CD4-positive, alpha-beta T cell treated with Interferon gamma for 1 hour (primary cell): ENCODE measurements at regions not wholly inside any gene's neighbourhood (a gene's known extent, or its start where the extent isn't known, plus 50 kb on each side); places are given as distances from the start of the nearest gene placed in this dataset.

Experiments
- DNase-seq: peaks from one replicate; pipeline ENCODE4 v3.0.0-alpha.2; 2020

GRCh38 chr2:5921081-5921642, 229.0 kb downstream of the SOX11 start:
- DNase-seq: no peak

- no peak for DNase-seq
Measured at GRCh38 chr2:5923957-5924945, 232.1 kb downstream of the SOX11 start.

DNA sequence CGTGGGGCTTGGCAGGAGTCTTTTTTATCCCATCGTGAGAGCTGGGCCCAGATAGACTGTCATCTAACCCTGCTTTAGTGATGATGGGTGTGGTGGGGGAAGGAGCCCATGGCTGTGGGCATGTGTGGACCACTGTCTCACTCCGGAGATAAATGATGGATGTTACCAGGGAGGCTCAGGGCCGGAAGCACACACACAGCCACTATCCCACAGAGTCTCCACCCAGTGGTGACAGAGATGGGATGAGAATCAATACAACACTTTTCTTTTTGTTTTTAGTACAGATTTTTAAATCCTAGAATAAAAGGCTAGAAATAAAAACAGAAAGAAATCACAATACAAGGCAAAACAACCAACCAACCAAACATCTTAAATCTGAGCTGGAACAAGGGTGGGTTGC, 233.4 kb downstream of the SOX11 start:
- DNase-seq: no peak

DNA sequence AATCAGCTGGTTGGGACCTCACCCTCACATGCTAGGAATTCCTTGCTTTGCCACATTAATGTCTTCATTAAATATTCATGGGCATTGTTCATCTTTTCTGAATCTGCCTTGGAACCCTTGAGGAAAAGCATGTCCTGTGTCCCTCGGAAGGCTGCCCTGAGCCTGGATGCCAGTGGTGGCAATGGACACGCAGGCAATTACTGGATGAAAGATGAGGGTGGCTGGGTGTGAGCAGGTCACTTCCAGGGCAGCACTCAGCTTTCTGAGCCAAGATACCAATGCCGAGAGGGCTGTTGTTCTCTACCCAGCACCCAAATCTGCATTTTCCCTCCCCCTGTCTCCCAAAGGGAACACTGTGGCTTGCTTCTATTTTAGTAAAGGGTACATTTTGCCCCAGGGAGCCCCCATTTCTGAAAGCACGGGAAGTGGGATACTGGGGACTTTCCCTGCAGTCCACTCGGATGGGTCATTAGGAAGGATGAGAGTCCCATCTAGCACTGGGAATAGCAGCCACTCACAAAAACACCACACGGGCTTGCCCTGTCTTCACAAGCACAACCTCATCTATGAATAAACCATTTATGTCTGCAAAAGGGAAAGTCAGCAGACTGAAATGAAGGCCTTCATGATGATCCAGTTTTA, 234.8 kb downstream of the SOX11 start:
- DNase-seq: no peak

- DNase-seq: no peak
Measured at GRCh38 chr2:5932556-5933469, 240.6 kb downstream of the SOX11 start.

DNA sequence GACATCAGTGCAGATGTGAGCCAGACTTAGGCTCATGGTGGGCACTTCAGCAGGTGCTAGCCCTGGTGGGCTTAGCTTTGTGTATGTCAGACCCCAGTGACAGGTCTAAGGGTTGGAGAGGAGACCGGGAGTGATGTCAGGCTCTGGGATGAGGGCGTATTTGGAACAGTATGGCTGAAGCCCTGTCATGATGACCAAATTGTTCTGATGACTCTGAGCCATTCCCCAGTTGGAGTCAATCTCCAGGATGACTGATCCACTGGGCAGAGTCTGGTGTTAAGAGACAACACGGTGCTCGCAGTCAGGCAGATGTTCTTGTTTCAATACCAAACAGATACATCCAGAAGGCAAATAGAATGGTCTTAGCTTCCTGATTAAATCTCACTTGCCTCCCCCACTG, 241.5 kb downstream of the SOX11 start:
- no peak for DNase-seq

- no peak for DNase-seq
Measured at GRCh38 chr2:5937321-5937720, 245.1 kb downstream of the SOX11 start.

DNA sequence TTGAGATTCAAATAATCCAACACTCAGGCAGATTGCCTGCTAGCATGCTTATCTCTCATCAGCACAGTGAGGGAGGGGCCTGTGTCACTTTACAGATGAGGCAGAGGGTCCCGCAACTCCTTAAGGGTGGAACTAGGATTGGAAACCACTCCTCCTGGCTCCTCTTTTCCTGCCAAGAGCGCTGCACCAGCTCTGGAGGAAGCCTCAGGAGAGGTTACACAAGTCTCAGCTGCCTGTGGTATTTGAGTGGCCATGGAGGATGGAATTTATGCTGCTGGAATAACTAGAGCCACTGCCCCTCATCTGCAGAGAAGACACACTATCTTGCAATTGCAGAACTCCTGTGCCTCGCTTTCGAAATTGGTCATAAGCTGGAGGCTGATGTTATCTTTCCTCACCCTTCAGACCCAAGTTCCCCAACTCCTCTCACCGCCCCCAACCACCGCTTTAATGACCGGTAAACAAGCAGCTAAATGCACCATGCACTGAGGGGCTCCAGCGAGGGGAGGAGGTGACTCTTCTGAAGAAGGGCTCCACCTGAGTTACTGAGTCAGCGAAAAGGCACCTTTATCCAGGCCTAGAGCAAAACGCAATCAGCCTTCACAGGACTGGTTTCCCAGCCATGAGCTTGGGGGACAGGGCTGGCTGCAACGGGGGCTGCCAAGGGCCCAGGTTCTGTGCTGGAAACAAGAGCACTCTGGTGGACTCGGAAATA, 245.8 kb downstream of the SOX11 start:
- DNase-seq: no peak

DNA sequence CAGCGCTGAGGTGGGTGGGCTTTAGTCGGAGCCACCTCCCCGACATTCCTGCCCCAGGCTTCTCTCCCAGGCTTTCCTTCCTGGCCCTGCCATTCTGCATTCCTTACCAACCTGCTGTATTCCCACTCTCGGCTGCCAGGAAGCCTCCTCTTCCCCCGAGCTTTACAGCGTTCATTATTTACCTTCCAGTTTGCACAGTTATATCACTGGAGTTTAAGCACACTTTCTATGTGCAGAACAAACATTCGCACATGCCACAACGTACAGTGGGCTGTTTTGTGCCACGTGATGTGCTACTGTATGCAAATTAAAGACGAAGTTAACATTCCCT, 246.3 kb downstream of the SOX11 start:
- no peak for DNase-seq

DNA sequence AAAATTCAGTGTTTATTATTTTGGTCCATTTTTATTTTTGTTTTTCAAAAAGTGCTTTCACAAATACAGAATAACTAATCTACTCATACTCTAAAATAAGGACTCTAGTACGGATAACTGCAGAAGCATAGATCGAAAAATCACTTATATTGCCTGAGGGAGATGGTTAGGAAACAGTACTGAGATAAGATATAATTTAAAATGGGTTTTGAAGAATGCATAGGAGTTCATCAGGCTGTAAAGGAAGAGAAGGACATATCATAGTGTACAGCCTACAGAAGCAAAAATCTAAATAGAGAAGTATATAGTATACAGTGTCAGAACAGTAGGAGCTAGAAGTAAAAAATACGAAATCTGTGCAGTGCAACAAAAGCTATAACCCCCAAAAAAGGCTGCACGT, 247.4 kb downstream of the SOX11 start:
- no peak for DNase-seq

DNA sequence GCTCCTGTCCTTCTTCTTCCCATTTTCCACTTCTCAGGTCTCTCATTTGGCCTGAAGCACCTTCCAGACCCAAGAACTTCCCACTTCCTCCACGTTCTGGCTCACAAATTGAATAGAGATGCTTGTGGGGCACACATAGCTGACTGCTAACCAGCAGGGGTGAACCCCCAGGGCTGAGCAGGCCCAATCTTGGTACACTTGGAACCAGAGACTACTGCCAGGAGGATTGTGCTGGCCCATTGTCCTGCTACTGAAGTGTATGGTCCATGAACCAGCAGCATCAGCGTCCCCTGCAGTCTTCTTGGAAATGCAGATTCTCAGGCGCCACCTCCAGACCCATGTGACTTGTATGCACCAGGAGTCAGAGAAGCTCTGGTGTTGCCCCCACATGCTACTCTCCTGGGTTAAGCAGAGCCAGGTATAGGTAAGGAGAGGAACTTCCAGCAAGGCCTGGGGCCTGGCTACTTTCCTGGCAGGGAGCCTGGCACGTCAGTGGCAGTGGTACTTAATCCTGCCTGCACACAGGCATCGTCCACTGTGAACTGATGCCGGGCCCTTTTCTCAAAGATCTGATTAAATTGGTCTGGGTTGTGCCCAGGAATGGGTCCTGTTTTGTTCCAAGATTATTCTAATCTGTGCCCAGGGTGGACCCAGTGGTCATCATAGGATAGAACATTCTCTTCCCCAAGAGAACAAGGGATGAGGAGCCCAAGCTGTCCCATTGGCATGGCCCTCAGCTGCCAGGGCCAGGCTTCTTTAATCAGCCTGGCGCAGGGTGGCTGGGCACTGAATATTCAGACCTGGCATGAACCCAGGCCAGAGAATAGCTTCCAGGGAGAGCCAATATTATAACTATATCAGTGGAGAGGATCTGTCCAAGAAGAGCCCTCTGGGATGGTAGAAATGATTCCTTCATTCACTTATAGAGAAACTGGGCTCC, 248.7 kb downstream of the SOX11 start:
- no peak for DNase-seq

GRCh38 chr2:5942204-5942603, 250.0 kb downstream of the SOX11 start:
- no peak for DNase-seq

DNA sequence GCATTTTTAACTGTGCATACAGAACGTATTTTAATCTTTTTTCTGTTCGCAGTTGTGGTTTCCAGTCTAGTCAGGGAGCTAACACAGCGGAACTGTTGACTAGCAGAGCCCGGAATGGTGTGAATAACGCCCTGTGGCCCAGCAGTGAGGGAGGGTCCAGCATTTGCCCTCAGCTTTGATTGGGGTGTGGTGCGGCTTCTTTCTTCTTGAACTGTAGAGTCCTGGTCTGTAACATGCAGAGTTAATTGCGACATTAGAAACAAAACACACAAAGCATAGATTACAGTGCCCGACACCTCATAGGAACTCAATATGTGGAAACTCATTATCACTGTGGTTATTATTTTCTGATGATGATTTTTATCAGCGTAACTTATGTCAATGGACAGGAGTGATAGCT, 253.6 kb downstream of the SOX11 start:
- no peak for DNase-seq

DNA sequence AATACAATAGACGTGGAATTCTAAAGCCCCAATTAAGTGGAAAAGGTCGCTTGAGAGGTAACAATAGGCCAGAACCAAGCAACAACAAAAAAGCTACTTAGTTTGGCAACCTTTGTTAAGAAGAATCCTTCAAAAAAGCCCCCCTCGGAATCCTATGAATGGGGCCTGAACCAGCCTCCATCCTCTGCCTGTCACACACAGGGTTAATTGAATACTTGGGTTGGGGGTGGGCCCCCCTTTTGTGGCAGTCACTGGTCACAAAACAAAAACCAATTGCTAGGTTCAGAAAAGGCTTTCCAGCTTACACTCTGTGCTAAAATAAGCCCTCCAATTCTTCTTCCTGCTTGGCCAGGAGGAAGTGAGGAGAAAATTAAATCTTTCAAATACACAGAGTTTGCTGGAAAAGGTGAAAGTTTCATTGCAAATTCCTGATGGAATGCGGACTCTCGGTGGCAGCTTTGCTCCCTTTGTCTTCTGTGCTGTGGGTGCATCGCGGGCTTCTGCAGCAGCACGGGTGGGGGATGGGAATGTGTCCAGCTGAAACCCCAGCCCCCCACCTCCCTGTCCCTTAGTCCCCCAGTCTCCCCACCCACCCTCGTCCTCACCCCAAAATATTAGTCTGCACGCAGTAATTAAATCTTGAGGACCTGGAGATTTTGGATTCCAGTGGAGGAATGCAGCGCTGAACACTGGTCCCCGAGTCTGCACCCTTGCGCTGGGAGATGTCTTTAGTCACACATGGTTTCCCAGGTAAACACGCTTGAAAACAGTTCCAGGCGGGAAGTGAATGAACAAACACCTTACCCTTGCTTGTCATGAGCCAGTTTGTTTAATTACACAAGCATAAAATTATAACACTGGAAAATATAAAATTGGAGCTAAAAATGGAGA, 254.3 kb downstream of the SOX11 start:
- DNase-seq: no peak

GRCh38 chr2:5950736-5951135, 258.6 kb downstream of the SOX11 start:
- DNase-seq: no peak

GRCh38 chr2:5951471-5951870, 259.3 kb downstream of the SOX11 start:
- no peak for DNase-seq

GRCh38 chr2:5953525-5953924, 261.3 kb downstream of the SOX11 start:
- no peak for DNase-seq

DNA sequence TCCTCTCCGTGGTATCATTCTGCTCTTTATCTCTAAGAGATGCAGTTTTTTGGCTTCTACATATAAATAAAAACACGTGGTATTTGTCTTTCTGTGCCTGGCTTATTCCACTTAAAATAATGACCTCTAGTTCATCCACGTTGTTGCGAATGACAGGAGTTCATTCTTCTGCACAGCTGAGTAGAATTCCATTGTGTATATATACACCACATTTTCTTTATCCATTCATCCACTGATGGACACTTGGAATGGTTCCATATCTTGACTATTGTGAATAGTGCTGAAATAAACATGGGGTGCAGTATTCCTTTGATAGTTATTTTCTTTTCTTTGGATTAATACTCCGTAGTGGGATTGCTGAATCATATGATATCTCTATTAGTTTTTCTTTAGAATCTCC, 262.3 kb downstream of the SOX11 start:
- DNase-seq: no peak

- no peak for DNase-seq
Measured at GRCh38 chr2:5955921-5956320, 263.7 kb downstream of the SOX11 start.
